WTC11 (cell line): ENCODE measurements at regions not wholly inside any gene's neighbourhood (a gene's known extent, or its start where the extent isn't known, plus 50 kb on each side); places are given as distances from the start of the nearest gene placed in this dataset.

Source experiments
- ATF2 ChIP-seq: sonication (generic); formaldehyde crosslinking; IDR thresholded peaks from 2 replicates; pipeline ENCODE4 v1.8.1; 2022; ENCODE audit warnings: low read depth, missing genetic modification reagents, borderline replicate concordance
- CTCF ChIP-seq: fragments of 200-600 bp; IDR thresholded peaks from 2 replicates; pipeline ENCODE4 v1.8.0; 2022; ENCODE audit warnings: antibody characterized with exemption
- SMAD3 ChIP-seq: sonication (generic); formaldehyde crosslinking; IDR thresholded peaks from 2 replicates; pipeline ENCODE4 v1.8.0; 2022; ENCODE audit warnings: missing genetic modification reagents, mild to moderate bottlenecking, borderline replicate concordance

GRCh38 chr7:94323844-94324243 lies 70.9 kb upstream of the COL1A2 start:
- TF ChIP-seq CTCF (no peak), ATF2 (CRISPR knock-in tag) (no peak), SMAD3 (no peak)
